ENCODE measurements at regions not wholly inside any gene's neighbourhood (a gene's known extent, or its start where the extent isn't known, plus 50 kb on each side); places are given as distances from the start of the nearest gene placed in this dataset.
A peak's percentile ranks its signal among the peaks of the same experiment; 100 is the strongest.

GRCh38 chr6:63487103-63487813 lies 85.0 kb upstream of the LOC128125822 start:
- H3K4me3 ChIP-seq, result no peak overlapping the region
- H3K9me3 ChIP-seq, result no peaks in the 10 kb centered on the region
- peaks cover 0 to 4% (median 0%) of the 10 kb centered on the region in 4 donors for H3K4me1 ChIP-seq
- H3K27ac ChIP-seq, result peak overlapping the region in 1 of 4 donors; percentile 52
- no peaks in the 10 kb centered on the region for H3K36me3 ChIP-seq
- TF ChIP-seq, protein P1, sequence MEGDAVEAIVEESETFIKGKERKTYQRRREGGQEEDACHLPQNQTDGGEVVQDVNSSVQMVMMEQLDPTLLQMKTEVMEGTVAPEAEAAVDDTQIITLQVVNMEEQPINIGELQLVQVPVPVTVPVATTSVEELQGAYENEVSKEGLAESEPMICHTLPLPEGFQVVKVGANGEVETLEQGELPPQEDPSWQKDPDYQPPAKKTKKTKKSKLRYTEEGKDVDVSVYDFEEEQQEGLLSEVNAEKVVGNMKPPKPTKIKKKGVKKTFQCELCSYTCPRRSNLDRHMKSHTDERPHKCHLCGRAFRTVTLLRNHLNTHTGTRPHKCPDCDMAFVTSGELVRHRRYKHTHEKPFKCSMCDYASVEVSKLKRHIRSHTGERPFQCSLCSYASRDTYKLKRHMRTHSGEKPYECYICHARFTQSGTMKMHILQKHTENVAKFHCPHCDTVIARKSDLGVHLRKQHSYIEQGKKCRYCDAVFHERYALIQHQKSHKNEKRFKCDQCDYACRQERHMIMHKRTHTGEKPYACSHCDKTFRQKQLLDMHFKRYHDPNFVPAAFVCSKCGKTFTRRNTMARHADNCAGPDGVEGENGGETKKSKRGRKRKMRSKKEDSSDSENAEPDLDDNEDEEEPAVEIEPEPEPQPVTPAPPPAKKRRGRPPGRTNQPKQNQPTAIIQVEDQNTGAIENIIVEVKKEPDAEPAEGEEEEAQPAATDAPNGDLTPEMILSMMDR (IDR thresholded peaks at IDR 0.05), result no peak
- TF ChIP-seq POLR2A (IDR thresholded peaks at IDR 0.05), result no peak
- no peaks in the 10 kb centered on the region for H3K27me3 ChIP-seq
- no peak for DNase-seq

GRCh38 chr6:63491119-63491518 lies 81.2 kb upstream of the LOC128125822 start:
- Histone ChIP-seq H3K27me3 (no peaks in the 10 kb centered on the region), H3K9me3 (no peaks in the 10 kb centered on the region), H3K4me1 (peaks cover 0 to 4% (median 0%) of the 10 kb centered on the region in 4 donors), H3K36me3 (no peaks in the 10 kb centered on the region), H3K27ac (no peak overlapping the region), H3K4me3 (no peak overlapping the region)
- TF ChIP-seq POLR2A (IDR thresholded peaks at IDR 0.05), result no peak
- TF ChIP-seq, protein P1 (IDR thresholded peaks at IDR 0.05), result no peak
- DNase-seq, result no peak

- no peak overlapping the region for H3K27ac ChIP-seq
- no peak for DNase-seq
- TF ChIP-seq, protein P1 (IDR thresholded peaks at IDR 0.05), result no peak
- no peak for TF ChIP-seq POLR2A (IDR thresholded peaks at IDR 0.05)
Measured at GRCh38 chr6:63492476-63492875, 79.8 kb upstream of the LOC128125822 start.

DNA sequence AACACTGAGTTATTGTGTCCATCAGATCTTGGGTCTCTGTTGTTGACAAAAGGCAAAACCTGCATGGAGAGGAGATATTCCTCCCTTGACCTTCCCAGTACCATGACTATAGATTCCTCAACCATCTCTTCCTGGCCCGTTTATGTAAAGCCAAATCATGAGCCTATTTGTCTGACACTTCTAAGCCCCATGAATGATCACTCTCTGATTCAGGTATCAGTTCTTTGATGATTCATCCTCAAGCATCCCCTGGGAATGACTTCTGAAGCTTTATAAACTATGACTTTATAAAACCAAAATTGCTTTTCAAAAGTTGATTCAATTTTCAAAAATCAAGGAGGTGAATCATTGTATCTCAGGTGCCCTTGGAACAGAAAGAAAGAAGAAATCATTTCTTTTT lies 78.7 kb upstream of the LOC128125822 start:
- DNase-seq, result no peak
- H3K36me3 ChIP-seq, result no peaks in the 10 kb centered on the region
- no peaks in the 10 kb centered on the region for H3K4me1 ChIP-seq
- no peak overlapping the region for H3K4me3 ChIP-seq
- TF ChIP-seq, protein P1 (IDR thresholded peaks at IDR 0.05), result no peak
- TF ChIP-seq POLR2A (IDR thresholded peaks at IDR 0.05), result no peak
- H3K27me3 ChIP-seq, result no peaks in the 10 kb centered on the region
- H3K27ac ChIP-seq, result no peak overlapping the region
- H3K9me3 ChIP-seq, result no peaks in the 10 kb centered on the region

More at GRCh38 chr6:63492476-63492875, 79.8 kb upstream of the LOC128125822 start:
- Histone ChIP-seq H3K36me3 (no peaks in the 10 kb centered on the region), H3K9me3 (no peaks in the 10 kb centered on the region), H3K4me3 (no peak overlapping the region), H3K27me3 (no peaks in the 10 kb centered on the region), H3K4me1 (peaks cover 0 to 2% (median 0%) of the 10 kb centered on the region in 4 donors)

DNA sequence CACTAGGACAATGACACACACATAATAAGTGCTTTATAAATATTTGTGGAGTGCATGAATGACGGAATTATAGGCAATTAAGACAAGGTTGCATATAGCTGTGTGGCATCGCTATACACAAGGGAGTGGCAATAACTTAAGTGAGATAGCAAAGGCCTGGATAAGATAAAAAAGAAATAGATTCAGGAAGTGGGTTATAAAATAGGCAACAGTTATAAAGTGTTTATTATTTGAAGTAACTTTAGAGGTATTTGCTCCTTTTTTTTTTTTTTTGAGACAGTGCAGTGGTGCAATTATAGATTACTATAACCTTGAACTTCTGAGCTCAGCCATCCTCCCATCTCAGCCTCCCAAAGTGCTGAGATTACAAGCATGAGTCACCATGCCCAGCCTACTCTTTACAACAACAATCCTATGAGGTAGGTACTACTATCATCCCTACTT lies 75.9 kb upstream of the LOC128125822 start:
- Histone ChIP-seq H3K27ac (peak overlapping the region in 2 of 4 donors; percentile 27 to 68), H3K27me3 (no peaks in the 10 kb centered on the region), H3K9me3 (no peaks in the 10 kb centered on the region), H3K4me3 (no peak overlapping the region), H3K4me1 (peaks cover 0 to under 1% (median 0%) of the 10 kb centered on the region in 4 donors), H3K36me3 (no peaks in the 10 kb centered on the region)
- no peak for TF ChIP-seq POLR2A (IDR thresholded peaks at IDR 0.05)
- TF ChIP-seq, protein P1 (IDR thresholded peaks at IDR 0.05), result no peak
- DNase-seq, result peak in 1 of 3 donors; percentile 67

All from Peyer's patch (tissue), 4 donors.